ENCODE measurements at regions not wholly inside any gene's neighbourhood (a gene's known extent, or its start where the extent isn't known, plus 50 kb on each side); places are given as distances from the start of the nearest gene placed in this dataset.

DNA sequence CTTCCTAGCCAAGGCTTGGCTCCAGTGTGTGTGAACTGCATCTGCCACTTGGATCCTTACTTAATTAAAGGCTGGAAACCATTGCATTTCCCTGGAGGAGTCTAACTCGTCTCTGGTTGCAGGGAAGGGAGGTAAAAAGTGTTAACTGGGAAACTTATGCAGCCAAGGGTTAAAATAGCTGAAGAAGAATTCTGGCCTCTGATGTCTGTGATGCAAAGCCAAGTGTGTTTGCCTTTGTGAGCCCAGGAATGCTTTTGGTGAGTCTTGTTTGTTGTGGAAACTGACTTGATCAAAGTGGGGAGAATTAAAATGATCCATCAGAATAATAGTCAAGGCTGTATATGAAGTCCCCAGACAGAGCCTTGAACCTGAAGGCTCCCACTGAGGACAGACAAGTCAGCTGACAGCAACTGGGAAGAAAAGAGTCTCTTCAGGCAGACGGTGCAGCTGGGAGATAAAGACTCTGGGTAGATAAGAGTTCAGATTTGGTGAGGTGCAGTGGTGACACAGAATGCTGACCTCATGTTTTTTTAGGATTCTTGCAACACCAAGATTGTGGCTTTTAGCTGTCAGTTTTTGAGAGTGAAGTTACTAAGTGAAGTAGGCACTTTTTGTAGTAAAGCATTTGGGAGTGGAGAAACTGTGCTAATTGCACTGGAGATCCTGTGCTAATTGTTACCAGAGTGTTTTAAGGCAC is 59.5 kb upstream of the WLS start:
- H2AK9ac ChIP-seq (replicated peaks; ENCODE audit: low read depth, low read length, poor library complexity): no peak overlapping the region
- no peak overlapping the region for H3K14ac ChIP-seq (replicated peaks; ENCODE audit: low read depth, low read length)
- no TSS peak for BruUV-seq (replicated peaks)
- 30% methylated on average over 2 of the region's 2 CpGs; no CpG with 5 or more reads in 1 of the 2 experiments for WGBS, 2 experiments (ENCODE audit: extremely low coverage in 2 of 2, insufficient read length in 1 of 2)
- no peak overlapping the region for H3K18ac ChIP-seq (ENCODE audit: low read depth, low read length)
- H3K4me1 ChIP-seq (ENCODE audit: control insufficient read depth, insufficient read depth, low read length): peaks cover 9% of the 10 kb centered on the region
- CTCF ChIA-PET: interaction anchor here (0.6 kb wide), 2 partner anchors 22 to 24 kb away, joined by 3 read pairs; no protein-coding TSS in a partner anchor
- no peak overlapping the region for H3K56ac ChIP-seq (ENCODE audit: extremely low read depth, insufficient read depth, low read length)
- H2AK5ac ChIP-seq (ENCODE audit: low read depth, low read length): no peak overlapping the region
- dilution Hi-C loops (cut with HindIII; ENCODE audit: low sequenced_read_pairs, unreplicated experiment) (no loop called here), intact Hi-C loops (cut with micrococcal nuclease) (no loop called here), in situ Hi-C loops (cut with MboI; ENCODE audit: low sequenced_read_pairs) (no loop called here)
- H3K79me1 ChIP-seq (ENCODE audit: low read depth in 1 of 2, low read length in 2 of 2): no peaks in the 10 kb centered on the region
- ATAC-seq (ENCODE audit: low read depth): peak; percentile 32
- no peak overlapping the region for H3K23ac ChIP-seq (ENCODE audit: low read depth, low read length)
- no peak overlapping the region for H4K8ac ChIP-seq (ENCODE audit: low read depth in 2 of 2, low read length in 2 of 2)
- H3K9me3 ChIP-seq (ENCODE audit: control insufficient read depth, insufficient read depth, low read length): no peaks in the 10 kb centered on the region
- POLR2A ChIA-PET (ENCODE audit: unreplicated experiment): no interaction called here
- DNase-seq: peak; percentile 42
- no peaks in the 10 kb centered on the region for H4K20me1 ChIP-seq (ENCODE audit: insufficient read depth, low read length)
- no peak overlapping the region for H3K4me2 ChIP-seq (ENCODE audit: low read depth, low read length)
- H4K5ac ChIP-seq (ENCODE audit: low read depth, low read length): no peak overlapping the region
- H3K27me3 ChIP-seq (ENCODE audit: control insufficient read depth, insufficient read depth, low read length): no peaks in the 10 kb centered on the region
- no peaks in the 10 kb centered on the region; the same call in 1 of the 2 replicates for H3K9me1 ChIP-seq (ENCODE audit: insufficient read depth, low read length)
- no peak overlapping the region for H2BK15ac ChIP-seq (ENCODE audit: low read depth, low read length)
- H3K27ac ChIP-seq (ENCODE audit: insufficient read depth, low read length): no peak overlapping the region
- H2BK5ac ChIP-seq (ENCODE audit: low read depth, low read length, poor library complexity, severe bottlenecking): no peak overlapping the region
- H2BK20ac ChIP-seq (ENCODE audit: low read depth, low read length): no peak overlapping the region
- H3K4me3 ChIP-seq (ENCODE audit: insufficient read depth, low read depth, low read length): no peak overlapping the region
- no peak overlapping the region for H4K91ac ChIP-seq (ENCODE audit: insufficient read depth, low read depth, low read length)
- H3K36me3 ChIP-seq (ENCODE audit: control insufficient read depth, insufficient read depth, low read length): no peaks in the 10 kb centered on the region
- H3K4ac ChIP-seq (ENCODE audit: low read depth, low read length): no peak overlapping the region
- H3K9ac ChIP-seq (ENCODE audit: low read depth, low read length): no peak overlapping the region
- H2BK120ac ChIP-seq (ENCODE audit: low read depth, low read length): no peak overlapping the region
- no peak for TF ChIP-seq POLR2A (IDR thresholded peaks at IDR 0.05; ENCODE audit: low read depth, low read length)
- TF ChIP-seq CEBPB (IDR thresholded peaks at IDR 0.05; ENCODE audit: low read depth, low read length): peak; percentile 73
- TF ChIP-seq MAFK (IDR thresholded peaks at IDR 0.05; ENCODE audit: low read depth, low read length): peak; percentile 92
- H2AFZ ChIP-seq (replicated peaks; ENCODE audit: low read length, poor library complexity): no peak overlapping the region

Data from IMR-90 (cell line).